HG02870 (cell line): ENCODE measurements at regions not wholly inside any gene's neighbourhood (a gene's known extent, or its start where the extent isn't known, plus 50 kb on each side); places are given as distances from the start of the nearest gene placed in this dataset.
"Not testable (repeated sequence)": the region's sequence is repeated elsewhere in the genome, so short reads cannot be mapped to it uniquely, and the experiment has no call there.

ENCODE experiments used
- ATAC-seq: cut with Tn5 transposase; IDR thresholded peaks from one replicate; pipeline ENCODE4 v1.9.1; 2021; ENCODE audit warnings: mild to moderate bottlenecking, moderate library complexity; ENCODE audit not compliant: unreplicated experiment

- ATAC-seq = no peak
Observed at GRCh38 chr5:63025679-63026078, 447.1 kb downstream of the LRRC70 start.

GRCh38 chr5:63022403-63022802 lies 443.8 kb downstream of the LRRC70 start:
- ATAC-seq = no peak

- no peak for ATAC-seq
Observed at GRCh38 chr5:63011158-63011557, 432.5 kb downstream of the LRRC70 start.

GRCh38 chr5:63008195-63008594 lies 429.6 kb downstream of the LRRC70 start:
- ATAC-seq = no peak

- ATAC-seq = not testable (repeated sequence)
Observed at GRCh38 chr5:62994842-62995241, 416.2 kb downstream of the LRRC70 start.

- ATAC-seq = no peak
Observed at GRCh38 chr5:62985749-62986148, 407.1 kb downstream of the LRRC70 start.

- ATAC-seq = no peak
Observed at GRCh38 chr5:62982348-62982747, 403.7 kb downstream of the LRRC70 start.

GRCh38 chr5:62980884-62981283 lies 402.3 kb downstream of the LRRC70 start:
- no peak for ATAC-seq

- no peak for ATAC-seq
Observed at GRCh38 chr5:62979472-62979871, 400.9 kb downstream of the LRRC70 start.

- no peak for ATAC-seq
Observed at GRCh38 chr5:62977661-62978060, 399.0 kb downstream of the LRRC70 start.

GRCh38 chr5:62974623-62975022 lies 396.0 kb downstream of the LRRC70 start:
- ATAC-seq = no peak

GRCh38 chr5:62969409-62970120 lies 390.9 kb downstream of the LRRC70 start:
- ATAC-seq = no peak

GRCh38 chr5:62964428-62964827 lies 385.8 kb downstream of the LRRC70 start:
- ATAC-seq = no peak

- ATAC-seq = no peak
Observed at GRCh38 chr5:62960781-62961180, 382.2 kb downstream of the LRRC70 start.

GRCh38 chr5:62956597-62956996 lies 378.0 kb downstream of the LRRC70 start:
- ATAC-seq = no peak

- no peak for ATAC-seq
Observed at GRCh38 chr5:62954578-62954977, 376.0 kb downstream of the LRRC70 start.

- ATAC-seq = no peak
Observed at GRCh38 chr5:62948301-62948700, 369.7 kb downstream of the LRRC70 start.

- no peak for ATAC-seq
Observed at GRCh38 chr5:62942384-62942783, 363.8 kb downstream of the LRRC70 start.

GRCh38 chr5:62938927-62939326 lies 360.3 kb downstream of the LRRC70 start:
- ATAC-seq = no peak

GRCh38 chr5:62937661-62938558 lies 359.3 kb downstream of the LRRC70 start:
- ATAC-seq = no peak

- no peak for ATAC-seq
Observed at GRCh38 chr5:62935660-62936059, 357.0 kb downstream of the LRRC70 start.

GRCh38 chr5:62934319-62934718 lies 355.7 kb downstream of the LRRC70 start:
- no peak for ATAC-seq
